Ishikawa (cell line): ENCODE measurements at regions not wholly inside any gene's neighbourhood (a gene's known extent, or its start where the extent isn't known, plus 50 kb on each side); places are given as distances from the start of the nearest gene placed in this dataset.

Experiments used
- NFIC ChIP-seq: IDR thresholded peaks from 2 replicates; pipeline ENCODE4 v1.6.1; 2012
- REST ChIP-seq: IDR thresholded peaks from 2 replicates; pipeline ENCODE4 v1.6.1; 2012; ENCODE audit warnings: low read depth, mild to moderate bottlenecking

DNA sequence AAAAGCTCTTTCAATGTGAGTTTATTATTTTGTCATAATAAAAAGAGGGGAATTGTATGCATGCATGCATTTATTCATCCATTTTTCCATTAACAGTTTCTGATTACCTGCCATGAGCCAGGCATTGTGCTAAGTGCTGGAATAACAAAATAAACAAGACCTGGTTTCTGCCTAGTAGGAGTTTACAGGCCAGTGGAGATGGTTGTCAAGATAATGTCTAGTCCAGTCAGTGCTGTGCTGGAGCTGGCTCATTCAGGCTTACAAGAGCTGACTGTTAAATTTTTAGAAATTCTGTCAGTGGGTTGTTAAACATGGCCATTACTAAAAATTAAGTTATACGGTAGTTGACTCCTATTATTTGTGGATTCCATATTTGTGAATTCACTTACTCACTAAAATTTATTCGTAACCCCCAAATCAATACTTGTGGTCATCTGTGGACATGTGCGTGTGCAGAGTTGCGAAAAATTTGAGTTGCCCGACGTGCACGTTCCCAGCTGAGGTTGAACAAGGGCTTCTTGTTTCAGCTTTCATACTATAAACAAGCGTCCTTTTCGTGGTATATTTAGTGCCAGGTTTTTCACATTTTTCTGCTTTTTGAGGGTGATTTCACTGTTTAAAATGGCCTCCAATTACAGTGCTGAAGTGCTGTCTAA lies 172.3 kb upstream of the RPS6KA3 start:
- no peak for TF ChIP-seq REST
- no peak for TF ChIP-seq NFIC
